ENCODE measurements at regions not wholly inside any gene's neighbourhood (a gene's known extent, or its start where the extent isn't known, plus 50 kb on each side); places are given as distances from the start of the nearest gene placed in this dataset.

- TF ChIP-seq CTCF (conservative IDR thresholded peaks at IDR 0.05): no peak
- no peak for TF ChIP-seq EZH2 (IDR thresholded peaks at IDR 0.05; ENCODE audit: low read depth)
These were observed 98.4 kb downstream of the ALDH8A1 start for GRCh38 chr6:134851548-134851947.
